T-helper 17 cell (primary cell): ENCODE measurements at regions not wholly inside any gene's neighbourhood (a gene's known extent, or its start where the extent isn't known, plus 50 kb on each side); places are given as distances from the start of the nearest gene placed in this dataset.

Source experiments
- ATAC-seq: fragments of 150-1000 bp; cut with Tn5 transposase; 2 replicates; pipeline ENCODE4 v1.10.0; 2021; ENCODE audit warnings: mild to moderate bottlenecking, moderate library complexity
- DNase-seq, 3 donors: peaks; one replicate each; pipeline versions ENCODE4 v3.0.0 to v3.0.0-alpha.2; 2020 to 2021
- H3K9me3 ChIP-seq: one replicate; pipeline ENCODE4 v1.7.0; 2013; ENCODE audit warnings: low read length, mild to moderate bottlenecking; ENCODE audit not compliant: control insufficient read depth, poor library complexity, severe bottlenecking
- H3K27ac Mint-ChIP-seq: one replicate; pipeline ENCODE4 v1.8.0; 2022; ENCODE audit warnings: mild to moderate bottlenecking, moderate library complexity, mixed read lengths
- H3K27me3 Mint-ChIP-seq: one replicate; pipeline ENCODE4 v1.8.0; 2022; ENCODE audit warnings: mixed read lengths
- H3K36me3 Mint-ChIP-seq: one replicate; pipeline ENCODE4 v1.8.0; 2022; ENCODE audit warnings: low read depth, mixed read lengths
- H3K4me1 Mint-ChIP-seq: one replicate; pipeline ENCODE4 v1.8.0; 2022; ENCODE audit warnings: mild to moderate bottlenecking, mixed read lengths
- H3K4me3 Mint-ChIP-seq: one replicate; pipeline ENCODE4 v1.8.0; 2022; ENCODE audit warnings: mild to moderate bottlenecking, moderate library complexity, mixed read lengths

GRCh38 chr6:10278746-10279145 lies 136.1 kb downstream of the TFAP2A start:
- no peak for DNase-seq
- Mint-ChIP-seq H3K27me3 (no peaks in the 10 kb centered on the region), H3K4me1 (no peaks in the 10 kb centered on the region), H3K36me3 (no peaks in the 10 kb centered on the region), H3K27ac (no peak overlapping the region), H3K4me3 (no peak overlapping the region)
- no peak for ATAC-seq
- H3K9me3 ChIP-seq: no peaks in the 10 kb centered on the region

- ATAC-seq: no peak
- DNase-seq: no peak
These were observed 138.1 kb downstream of the TFAP2A start for GRCh38 chr6:10276660-10277287.

GRCh38 chr6:10276106-10276505 lies 138.8 kb downstream of the TFAP2A start:
- no peak for DNase-seq
- Mint-ChIP-seq H3K27ac (no peak overlapping the region), H3K36me3 (no peaks in the 10 kb centered on the region), H3K27me3 (no peaks in the 10 kb centered on the region), H3K4me1 (no peaks in the 10 kb centered on the region), H3K4me3 (no peak overlapping the region)
- no peaks in the 10 kb centered on the region for H3K9me3 ChIP-seq
- ATAC-seq: no peak

More at GRCh38 chr6:10276660-10277287, 138.1 kb downstream of the TFAP2A start:
- no peaks in the 10 kb centered on the region for H3K9me3 ChIP-seq
- Mint-ChIP-seq H3K4me1 (no peaks in the 10 kb centered on the region), H3K36me3 (no peaks in the 10 kb centered on the region), H3K4me3 (no peak overlapping the region), H3K27me3 (no peaks in the 10 kb centered on the region), H3K27ac (no peak overlapping the region)

- no peak overlapping the region for H3K4me3 Mint-ChIP-seq
- ATAC-seq: no peak
- no peak for DNase-seq
- no peaks in the 10 kb centered on the region for H3K9me3 ChIP-seq
- H3K4me1 Mint-ChIP-seq: no peaks in the 10 kb centered on the region
- peaks cover 10% of the 10 kb centered on the region for H3K27me3 Mint-ChIP-seq
- no peaks in the 10 kb centered on the region for H3K36me3 Mint-ChIP-seq
- no peak overlapping the region for H3K27ac Mint-ChIP-seq
These were observed 142.3 kb downstream of the TFAP2A start for GRCh38 chr6:10272591-10272990.

- ATAC-seq: no peak
- Mint-ChIP-seq H3K27me3 (peaks cover 10% of the 10 kb centered on the region), H3K27ac (no peak overlapping the region), H3K36me3 (no peaks in the 10 kb centered on the region), H3K4me3 (no peak overlapping the region), H3K4me1 (no peaks in the 10 kb centered on the region)
- DNase-seq: no peak
- peaks cover 2% of the 10 kb centered on the region for H3K9me3 ChIP-seq
These were observed 142.9 kb downstream of the TFAP2A start for GRCh38 chr6:10271982-10272381.

GRCh38 chr6:10269814-10270472 lies 144.9 kb downstream of the TFAP2A start:
- Mint-ChIP-seq H3K4me1 (no peaks in the 10 kb centered on the region), H3K36me3 (no peaks in the 10 kb centered on the region), H3K4me3 (no peak overlapping the region)

GRCh38 chr6:10268611-10269310 lies 146.1 kb downstream of the TFAP2A start:
- peaks cover 2% of the 10 kb centered on the region for H3K9me3 ChIP-seq
- Mint-ChIP-seq H3K27ac (no peak overlapping the region), H3K36me3 (no peaks in the 10 kb centered on the region), H3K4me3 (no peak overlapping the region), H3K4me1 (no peaks in the 10 kb centered on the region), H3K27me3 (peaks cover 10% of the 10 kb centered on the region)
- ATAC-seq (no peak), DNase-seq (no peak)

More at GRCh38 chr6:10269814-10270472, 144.9 kb downstream of the TFAP2A start:
- no peak for ATAC-seq
- DNase-seq: no peak
- no peak overlapping the region for H3K27ac Mint-ChIP-seq
- peaks cover 10% of the 10 kb centered on the region for H3K27me3 Mint-ChIP-seq
- peaks cover 2% of the 10 kb centered on the region for H3K9me3 ChIP-seq

GRCh38 chr6:10268111-10268510 lies 146.8 kb downstream of the TFAP2A start:
- peaks cover 2% of the 10 kb centered on the region for H3K9me3 ChIP-seq
- Mint-ChIP-seq H3K27me3 (peaks cover 10% of the 10 kb centered on the region), H3K4me1 (no peaks in the 10 kb centered on the region), H3K36me3 (no peaks in the 10 kb centered on the region), H3K27ac (no peak overlapping the region), H3K4me3 (no peak overlapping the region)
- DNase-seq (no peak), ATAC-seq (no peak)

- H3K9me3 ChIP-seq: peaks cover 2% of the 10 kb centered on the region
- H3K27me3 Mint-ChIP-seq: peaks cover 10% of the 10 kb centered on the region
- H3K36me3 Mint-ChIP-seq: no peaks in the 10 kb centered on the region
- no peaks in the 10 kb centered on the region for H3K4me1 Mint-ChIP-seq
- H3K4me3 Mint-ChIP-seq: no peak overlapping the region
- no peak overlapping the region for H3K27ac Mint-ChIP-seq
- ATAC-seq (no peak), DNase-seq (no peak)
These were observed 148.4 kb downstream of the TFAP2A start for GRCh38 chr6:10266462-10266861.

GRCh38 chr6:10266061-10266460 lies 148.8 kb downstream of the TFAP2A start:
- Mint-ChIP-seq H3K36me3 (no peaks in the 10 kb centered on the region), H3K27ac (no peak overlapping the region), H3K4me3 (no peak overlapping the region), H3K4me1 (no peaks in the 10 kb centered on the region), H3K27me3 (peaks cover 10% of the 10 kb centered on the region)
- ATAC-seq: no peak
- H3K9me3 ChIP-seq: peaks cover 2% of the 10 kb centered on the region
- no peak for DNase-seq

GRCh38 chr6:10262505-10262904 lies 152.4 kb downstream of the TFAP2A start:
- no peak for DNase-seq
- no peak overlapping the region for H3K27ac Mint-ChIP-seq
- no peaks in the 10 kb centered on the region for H3K27me3 Mint-ChIP-seq
- no peaks in the 10 kb centered on the region for H3K36me3 Mint-ChIP-seq
- H3K4me1 Mint-ChIP-seq: no peaks in the 10 kb centered on the region
- H3K9me3 ChIP-seq: peaks cover 2% of the 10 kb centered on the region
- ATAC-seq: no peak
- H3K4me3 Mint-ChIP-seq: no peak overlapping the region

- H3K27me3 Mint-ChIP-seq: no peaks in the 10 kb centered on the region
- H3K36me3 Mint-ChIP-seq: no peaks in the 10 kb centered on the region
- DNase-seq (no peak), ATAC-seq (no peak)
- no peaks in the 10 kb centered on the region for H3K9me3 ChIP-seq
- no peaks in the 10 kb centered on the region for H3K4me1 Mint-ChIP-seq
- H3K27ac Mint-ChIP-seq: no peak overlapping the region
- no peak overlapping the region for H3K4me3 Mint-ChIP-seq
These were observed 155.2 kb downstream of the TFAP2A start for GRCh38 chr6:10259671-10260070.

- H3K27me3 Mint-ChIP-seq: no peaks in the 10 kb centered on the region
- H3K4me1 Mint-ChIP-seq: no peaks in the 10 kb centered on the region
- no peaks in the 10 kb centered on the region for H3K36me3 Mint-ChIP-seq
- ATAC-seq (no peak), DNase-seq (no peak)
- no peak overlapping the region for H3K27ac Mint-ChIP-seq
- no peaks in the 10 kb centered on the region for H3K9me3 ChIP-seq
- no peak overlapping the region for H3K4me3 Mint-ChIP-seq
These were observed 156.5 kb downstream of the TFAP2A start for GRCh38 chr6:10258341-10258740.
